C4-2B (cell line): ENCODE measurements at regions not wholly inside any gene's neighbourhood (a gene's known extent, or its start where the extent isn't known, plus 50 kb on each side); places are given as distances from the start of the nearest gene placed in this dataset.

Experiments used
- H3K27ac ChIP-seq: fragments of 450-650 bp; 2 replicates; pipeline ENCODE4 v1.5.1; 2017
- CTCF ChIP-seq: fragments of 450-650 bp; conservative IDR thresholded peaks from 2 replicates; pipeline ENCODE4 v1.5.1; 2017; ENCODE audit warnings: mild to moderate bottlenecking
- ZFX ChIP-seq: fragments of 450-650 bp; IDR thresholded peaks from 2 replicates; pipeline ENCODE4 v1.6.1; 2017

GRCh38 chr4:121255986-121256750 lies 92.0 kb upstream of the TNIP3 start:
- no peak overlapping the region for H3K27ac ChIP-seq
- no peak for TF ChIP-seq CTCF
- TF ChIP-seq ZFX: no peak

- H3K27ac ChIP-seq: no peak overlapping the region
These were observed 89.8 kb upstream of the TNIP3 start for GRCh38 chr4:121253961-121254360.

GRCh38 chr4:121252224-121252806 lies 88.2 kb upstream of the TNIP3 start:
- H3K27ac ChIP-seq: no peak overlapping the region
- TF ChIP-seq CTCF: peak; percentile 80
- TF ChIP-seq ZFX: no peak

More at GRCh38 chr4:121253961-121254360, 89.8 kb upstream of the TNIP3 start:
- no peak for TF ChIP-seq ZFX
- no peak for TF ChIP-seq CTCF

GRCh38 chr4:121248747-121249146 lies 84.6 kb upstream of the TNIP3 start:
- no peak for TF ChIP-seq CTCF
- no peak for TF ChIP-seq ZFX
- no peak overlapping the region for H3K27ac ChIP-seq

GRCh38 chr4:121246698-121247097 lies 82.6 kb upstream of the TNIP3 start:
- TF ChIP-seq ZFX (no peak), CTCF (no peak)
- H3K27ac ChIP-seq: no peak overlapping the region

GRCh38 chr4:121243485-121243884 lies 79.4 kb upstream of the TNIP3 start:
- no peak for TF ChIP-seq CTCF
- no peak overlapping the region for H3K27ac ChIP-seq

GRCh38 chr4:121242188-121242750 lies 78.1 kb upstream of the TNIP3 start:
- TF ChIP-seq CTCF: no peak
- TF ChIP-seq ZFX: no peak
- H3K27ac ChIP-seq: no peak overlapping the region
